ENCODE measurements at regions not wholly inside any gene's neighbourhood (a gene's known extent, or its start where the extent isn't known, plus 50 kb on each side); places are given as distances from the start of the nearest gene placed in this dataset.

DNA sequence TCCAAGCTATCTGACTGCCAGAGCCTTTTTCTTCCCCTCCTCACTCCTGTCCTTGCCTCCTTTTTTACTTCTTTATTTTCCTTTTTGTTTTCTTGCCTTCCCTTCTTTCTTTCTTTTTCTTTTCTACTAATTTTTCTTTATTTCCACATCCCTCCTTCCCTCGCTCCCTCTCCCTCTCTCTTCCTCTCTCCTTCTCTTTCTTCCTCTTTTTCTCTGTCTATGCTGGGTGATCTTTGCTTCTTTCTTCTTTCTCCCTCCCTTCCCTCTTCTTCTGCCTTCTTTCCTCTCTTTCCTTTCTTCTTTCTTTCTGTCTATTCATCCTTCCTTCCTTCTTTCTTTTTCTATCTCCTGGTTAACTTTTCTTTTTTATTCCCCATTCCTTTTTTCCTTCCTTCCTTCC is 564.8 kb downstream of the NSUN3 start:
- Histone ChIP-seq H3K27ac (ENCODE audit: low read depth) (no peak overlapping the region), H2AFZ (no peak overlapping the region), H4K20me1 (replicated peaks; ENCODE audit: insufficient read depth) (no peaks in the 10 kb centered on the region), H3K79me2 (replicated peaks; ENCODE audit: insufficient read depth) (no peaks in the 10 kb centered on the region), H3K27me3 (ENCODE audit: insufficient read depth) (no peaks in the 10 kb centered on the region), H3K4me1 (ENCODE audit: insufficient read depth) (no peaks in the 10 kb centered on the region), H3K9me2 (ENCODE audit: insufficient read depth) (no peaks in the 10 kb centered on the region), H3K4me2 (no peak overlapping the region), H3F3A (replicated peaks; ENCODE audit: low read depth) (no peaks in the 10 kb centered on the region), H3K4me3 (no peak overlapping the region), H3K36me3 (ENCODE audit: insufficient read depth) (no peaks in the 10 kb centered on the region)
- Mint-ChIP-seq H3K4me3 (no peak overlapping the region), H3K27ac (no peak overlapping the region), H3K27me3 (ENCODE audit: insufficient read depth, low read depth, poor library complexity) (no peaks in the 10 kb centered on the region), H3K4me1 (peaks cover 10% of the 10 kb centered on the region), H3K9me3 (no peaks in the 10 kb centered on the region), H3K36me3 (ENCODE audit: low read depth) (no peaks in the 10 kb centered on the region)
- ATAC-seq, result no peak
- TF ChIP-seq, protein P1, sequence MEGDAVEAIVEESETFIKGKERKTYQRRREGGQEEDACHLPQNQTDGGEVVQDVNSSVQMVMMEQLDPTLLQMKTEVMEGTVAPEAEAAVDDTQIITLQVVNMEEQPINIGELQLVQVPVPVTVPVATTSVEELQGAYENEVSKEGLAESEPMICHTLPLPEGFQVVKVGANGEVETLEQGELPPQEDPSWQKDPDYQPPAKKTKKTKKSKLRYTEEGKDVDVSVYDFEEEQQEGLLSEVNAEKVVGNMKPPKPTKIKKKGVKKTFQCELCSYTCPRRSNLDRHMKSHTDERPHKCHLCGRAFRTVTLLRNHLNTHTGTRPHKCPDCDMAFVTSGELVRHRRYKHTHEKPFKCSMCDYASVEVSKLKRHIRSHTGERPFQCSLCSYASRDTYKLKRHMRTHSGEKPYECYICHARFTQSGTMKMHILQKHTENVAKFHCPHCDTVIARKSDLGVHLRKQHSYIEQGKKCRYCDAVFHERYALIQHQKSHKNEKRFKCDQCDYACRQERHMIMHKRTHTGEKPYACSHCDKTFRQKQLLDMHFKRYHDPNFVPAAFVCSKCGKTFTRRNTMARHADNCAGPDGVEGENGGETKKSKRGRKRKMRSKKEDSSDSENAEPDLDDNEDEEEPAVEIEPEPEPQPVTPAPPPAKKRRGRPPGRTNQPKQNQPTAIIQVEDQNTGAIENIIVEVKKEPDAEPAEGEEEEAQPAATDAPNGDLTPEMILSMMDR (conservative IDR thresholded peaks at IDR 0.05; ENCODE audit: low read depth in 2 of 2), result no peak
- TF ChIP-seq ZNF331 (CRISPR knock-in tag; IDR thresholded peaks at IDR 0.05; ENCODE audit: low read depth) (no peak), ZNF114 (CRISPR knock-in tag; IDR thresholded peaks at IDR 0.05) (no peak), JUNB (IDR thresholded peaks at IDR 0.05; ENCODE audit: unreplicated experiment) (no peak), CREB1 (CRISPR knock-in tag; IDR thresholded peaks at IDR 0.05; ENCODE audit: low read depth) (no peak), STAT1 (IDR thresholded peaks at IDR 0.05; ENCODE audit: unreplicated experiment) (no peak), EZH2 (IDR thresholded peaks at IDR 0.05; ENCODE audit: low read depth, unreplicated experiment) (no peak), POLR2AphosphoS5 (IDR thresholded peaks at IDR 0.05; ENCODE audit: low read depth) (no peak), NANOG (IDR thresholded peaks at IDR 0.05; ENCODE audit: borderline replicate concordance) (no peak), EZH2phosphoT487 (IDR thresholded peaks at IDR 0.05; ENCODE audit: unreplicated experiment) (no peak)
- TF ChIP-seq, protein P2, sequence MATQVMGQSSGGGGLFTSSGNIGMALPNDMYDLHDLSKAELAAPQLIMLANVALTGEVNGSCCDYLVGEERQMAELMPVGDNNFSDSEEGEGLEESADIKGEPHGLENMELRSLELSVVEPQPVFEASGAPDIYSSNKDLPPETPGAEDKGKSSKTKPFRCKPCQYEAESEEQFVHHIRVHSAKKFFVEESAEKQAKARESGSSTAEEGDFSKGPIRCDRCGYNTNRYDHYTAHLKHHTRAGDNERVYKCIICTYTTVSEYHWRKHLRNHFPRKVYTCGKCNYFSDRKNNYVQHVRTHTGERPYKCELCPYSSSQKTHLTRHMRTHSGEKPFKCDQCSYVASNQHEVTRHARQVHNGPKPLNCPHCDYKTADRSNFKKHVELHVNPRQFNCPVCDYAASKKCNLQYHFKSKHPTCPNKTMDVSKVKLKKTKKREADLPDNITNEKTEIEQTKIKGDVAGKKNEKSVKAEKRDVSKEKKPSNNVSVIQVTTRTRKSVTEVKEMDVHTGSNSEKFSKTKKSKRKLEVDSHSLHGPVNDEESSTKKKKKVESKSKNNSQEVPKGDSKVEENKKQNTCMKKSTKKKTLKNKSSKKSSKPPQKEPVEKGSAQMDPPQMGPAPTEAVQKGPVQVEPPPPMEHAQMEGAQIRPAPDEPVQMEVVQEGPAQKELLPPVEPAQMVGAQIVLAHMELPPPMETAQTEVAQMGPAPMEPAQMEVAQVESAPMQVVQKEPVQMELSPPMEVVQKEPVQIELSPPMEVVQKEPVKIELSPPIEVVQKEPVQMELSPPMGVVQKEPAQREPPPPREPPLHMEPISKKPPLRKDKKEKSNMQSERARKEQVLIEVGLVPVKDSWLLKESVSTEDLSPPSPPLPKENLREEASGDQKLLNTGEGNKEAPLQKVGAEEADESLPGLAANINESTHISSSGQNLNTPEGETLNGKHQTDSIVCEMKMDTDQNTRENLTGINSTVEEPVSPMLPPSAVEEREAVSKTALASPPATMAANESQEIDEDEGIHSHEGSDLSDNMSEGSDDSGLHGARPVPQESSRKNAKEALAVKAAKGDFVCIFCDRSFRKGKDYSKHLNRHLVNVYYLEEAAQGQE (IDR thresholded peaks at IDR 0.05; ENCODE audit: unreplicated experiment), result no peak
- TF ChIP-seq, protein P3, sequence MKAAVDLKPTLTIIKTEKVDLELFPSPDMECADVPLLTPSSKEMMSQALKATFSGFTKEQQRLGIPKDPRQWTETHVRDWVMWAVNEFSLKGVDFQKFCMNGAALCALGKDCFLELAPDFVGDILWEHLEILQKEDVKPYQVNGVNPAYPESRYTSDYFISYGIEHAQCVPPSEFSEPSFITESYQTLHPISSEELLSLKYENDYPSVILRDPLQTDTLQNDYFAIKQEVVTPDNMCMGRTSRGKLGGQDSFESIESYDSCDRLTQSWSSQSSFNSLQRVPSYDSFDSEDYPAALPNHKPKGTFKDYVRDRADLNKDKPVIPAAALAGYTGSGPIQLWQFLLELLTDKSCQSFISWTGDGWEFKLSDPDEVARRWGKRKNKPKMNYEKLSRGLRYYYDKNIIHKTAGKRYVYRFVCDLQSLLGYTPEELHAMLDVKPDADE (IDR thresholded peaks at IDR 0.05), result no peak
- TF ChIP-seq, protein P4, sequence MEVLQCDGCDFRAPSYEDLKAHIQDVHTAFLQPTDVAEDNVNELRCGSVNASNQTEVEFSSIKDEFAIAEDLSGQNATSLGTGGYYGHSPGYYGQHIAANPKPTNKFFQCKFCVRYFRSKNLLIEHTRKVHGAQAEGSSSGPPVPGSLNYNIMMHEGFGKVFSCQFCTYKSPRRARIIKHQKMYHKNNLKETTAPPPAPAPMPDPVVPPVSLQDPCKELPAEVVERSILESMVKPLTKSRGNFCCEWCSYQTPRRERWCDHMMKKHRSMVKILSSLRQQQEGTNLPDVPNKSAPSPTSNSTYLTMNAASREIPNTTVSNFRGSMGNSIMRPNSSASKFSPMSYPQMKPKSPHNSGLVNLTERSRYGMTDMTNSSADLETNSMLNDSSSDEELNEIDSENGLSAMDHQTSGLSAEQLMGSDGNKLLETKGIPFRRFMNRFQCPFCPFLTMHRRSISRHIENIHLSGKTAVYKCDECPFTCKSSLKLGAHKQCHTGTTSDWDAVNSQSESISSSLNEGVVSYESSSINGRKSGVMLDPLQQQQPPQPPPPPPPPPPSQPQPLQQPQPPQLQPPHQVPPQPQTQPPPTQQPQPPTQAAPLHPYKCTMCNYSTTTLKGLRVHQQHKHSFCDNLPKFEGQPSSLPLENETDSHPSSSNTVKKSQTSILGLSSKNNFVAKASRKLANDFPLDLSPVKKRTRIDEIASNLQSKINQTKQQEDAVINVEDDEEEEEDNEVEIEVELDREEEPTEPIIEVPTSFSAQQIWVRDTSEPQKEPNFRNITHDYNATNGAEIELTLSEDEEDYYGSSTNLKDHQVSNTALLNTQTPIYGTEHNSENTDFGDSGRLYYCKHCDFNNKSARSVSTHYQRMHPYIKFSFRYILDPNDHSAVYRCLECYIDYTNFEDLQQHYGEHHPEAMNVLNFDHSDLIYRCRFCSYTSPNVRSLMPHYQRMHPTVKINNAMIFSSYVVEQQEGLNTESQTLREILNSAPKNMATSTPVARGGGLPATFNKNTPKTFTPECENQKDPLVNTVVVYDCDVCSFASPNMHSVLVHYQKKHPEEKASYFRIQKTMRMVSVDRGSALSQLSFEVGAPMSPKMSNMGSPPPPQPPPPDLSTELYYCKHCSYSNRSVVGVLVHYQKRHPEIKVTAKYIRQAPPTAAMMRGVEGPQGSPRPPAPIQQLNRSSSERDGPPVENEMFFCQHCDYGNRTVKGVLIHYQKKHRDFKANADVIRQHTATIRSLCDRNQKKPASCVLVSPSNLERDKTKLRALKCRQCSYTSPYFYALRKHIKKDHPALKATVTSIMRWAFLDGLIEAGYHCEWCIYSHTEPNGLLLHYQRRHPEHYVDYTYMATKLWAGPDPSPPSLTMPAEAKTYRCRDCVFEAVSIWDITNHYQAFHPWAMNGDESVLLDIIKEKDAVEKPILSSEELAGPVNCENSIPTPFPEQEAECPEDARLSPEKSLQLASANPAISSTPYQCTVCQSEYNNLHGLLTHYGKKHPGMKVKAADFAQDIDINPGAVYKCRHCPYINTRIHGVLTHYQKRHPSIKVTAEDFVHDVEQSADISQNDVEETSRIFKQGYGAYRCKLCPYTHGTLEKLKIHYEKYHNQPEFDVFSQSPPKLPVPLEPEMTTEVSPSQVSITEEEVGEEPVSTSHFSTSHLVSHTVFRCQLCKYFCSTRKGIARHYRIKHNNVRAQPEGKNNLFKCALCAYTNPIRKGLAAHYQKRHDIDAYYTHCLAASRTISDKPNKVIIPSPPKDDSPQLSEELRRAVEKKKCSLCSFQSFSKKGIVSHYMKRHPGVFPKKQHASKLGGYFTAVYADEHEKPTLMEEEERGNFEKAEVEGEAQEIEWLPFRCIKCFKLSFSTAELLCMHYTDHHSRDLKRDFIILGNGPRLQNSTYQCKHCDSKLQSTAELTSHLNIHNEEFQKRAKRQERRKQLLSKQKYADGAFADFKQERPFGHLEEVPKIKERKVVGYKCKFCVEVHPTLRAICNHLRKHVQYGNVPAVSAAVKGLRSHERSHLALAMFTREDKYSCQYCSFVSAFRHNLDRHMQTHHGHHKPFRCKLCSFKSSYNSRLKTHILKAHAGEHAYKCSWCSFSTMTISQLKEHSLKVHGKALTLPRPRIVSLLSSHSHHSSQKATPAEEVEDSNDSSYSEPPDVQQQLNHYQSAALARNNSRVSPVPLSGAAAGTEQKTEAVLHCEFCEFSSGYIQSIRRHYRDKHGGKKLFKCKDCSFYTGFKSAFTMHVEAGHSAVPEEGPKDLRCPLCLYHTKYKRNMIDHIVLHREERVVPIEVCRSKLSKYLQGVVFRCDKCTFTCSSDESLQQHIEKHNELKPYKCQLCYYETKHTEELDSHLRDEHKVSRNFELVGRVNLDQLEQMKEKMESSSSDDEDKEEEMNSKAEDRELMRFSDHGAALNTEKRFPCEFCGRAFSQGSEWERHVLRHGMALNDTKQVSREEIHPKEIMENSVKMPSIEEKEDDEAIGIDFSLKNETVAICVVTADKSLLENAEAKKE (CRISPR knock-in tag; IDR thresholded peaks at IDR 0.05), result no peak
- no peak for DNase-seq (ENCODE audit: low spot score)

Measured in GM23338 (cell line).